SK-N-SH (cell line): ENCODE measurements at regions not wholly inside any gene's neighbourhood (a gene's known extent, or its start where the extent isn't known, plus 50 kb on each side); places are given as distances from the start of the nearest gene placed in this dataset.

Source experiments
- RFX5 ChIP-seq: IDR thresholded peaks from 2 replicates; pipeline ENCODE4 v1.6.1; 2012; ENCODE audit warnings: mild to moderate bottlenecking, improper control_type of control experiment, low read length
- TF ChIP-seq, protein P1 (sequence below): fragments of 200-600 bp; sonication (generic); IDR thresholded peaks from 2 replicates; pipeline ENCODE4 v1.6.1; 2017; ENCODE audit warnings: antibody characterized with exemption, mild to moderate bottlenecking, moderate library complexity

- TF ChIP-seq, protein P1, sequence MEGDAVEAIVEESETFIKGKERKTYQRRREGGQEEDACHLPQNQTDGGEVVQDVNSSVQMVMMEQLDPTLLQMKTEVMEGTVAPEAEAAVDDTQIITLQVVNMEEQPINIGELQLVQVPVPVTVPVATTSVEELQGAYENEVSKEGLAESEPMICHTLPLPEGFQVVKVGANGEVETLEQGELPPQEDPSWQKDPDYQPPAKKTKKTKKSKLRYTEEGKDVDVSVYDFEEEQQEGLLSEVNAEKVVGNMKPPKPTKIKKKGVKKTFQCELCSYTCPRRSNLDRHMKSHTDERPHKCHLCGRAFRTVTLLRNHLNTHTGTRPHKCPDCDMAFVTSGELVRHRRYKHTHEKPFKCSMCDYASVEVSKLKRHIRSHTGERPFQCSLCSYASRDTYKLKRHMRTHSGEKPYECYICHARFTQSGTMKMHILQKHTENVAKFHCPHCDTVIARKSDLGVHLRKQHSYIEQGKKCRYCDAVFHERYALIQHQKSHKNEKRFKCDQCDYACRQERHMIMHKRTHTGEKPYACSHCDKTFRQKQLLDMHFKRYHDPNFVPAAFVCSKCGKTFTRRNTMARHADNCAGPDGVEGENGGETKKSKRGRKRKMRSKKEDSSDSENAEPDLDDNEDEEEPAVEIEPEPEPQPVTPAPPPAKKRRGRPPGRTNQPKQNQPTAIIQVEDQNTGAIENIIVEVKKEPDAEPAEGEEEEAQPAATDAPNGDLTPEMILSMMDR, result no peak
- no peak for TF ChIP-seq RFX5
Measured at GRCh38 chr6:163745536-163746400, 331.2 kb downstream of the QKI start.
